PC-9 (cell line): ENCODE measurements at regions not wholly inside any gene's neighbourhood (a gene's known extent, or its start where the extent isn't known, plus 50 kb on each side); places are given as distances from the start of the nearest gene placed in this dataset.

Experiments
- BruUV-seq: library from RNA; stranded (reverse); fragments of 400-500 nt; replicated peaks from 2 replicates; lab custom pipeline; 2021; lab: Mats Ljungman, UMichigan
- CTCF ChIA-PET: fragments of 300-600 bp; sonication (Branson Sonifier 250); formaldehyde crosslinking; loops from one replicate; lab custom pipeline; 2022; ENCODE audit warnings: antibody characterized with exemption; lab: Charles Lee
- POLR2A ChIA-PET: fragments of 300-600 bp; sonication (Branson Sonifier 250); formaldehyde crosslinking; loops from one replicate; lab custom pipeline; 2022; ENCODE audit warnings: antibody characterized with exemption; ENCODE audit not compliant: unreplicated experiment; lab: Charles Lee
- DNase-seq, 2 experiments: peaks; one replicate each; pipeline versions ENCODE4 v3.0.0 to v3.0.0-alpha.2; 2015 to 2022; ENCODE audit warnings: mixed read lengths in 1 of 2
- H2AFZ ChIP-seq: fragments of 200-600 bp; sonication (generic); 2 replicates; pipeline ENCODE4 v1.8.1; 2017; ENCODE audit warnings: antibody characterized with exemption
- H3F3A ChIP-seq: fragments of 200-600 bp; sonication (generic); 2 replicates; pipeline ENCODE4 v1.8.1; 2017; ENCODE audit warnings: antibody characterized with exemption, mild to moderate bottlenecking, low read depth; ENCODE audit not compliant: insufficient read depth
- H3K27ac ChIP-seq: fragments of 200-600 bp; sonication (generic); 2 replicates; pipeline ENCODE4 v1.6.1; 2016; ENCODE audit warnings: mixed run types
- H3K27me3 ChIP-seq: fragments of 200-600 bp; sonication (generic); 2 replicates; pipeline ENCODE4 v1.6.1; 2016; ENCODE audit warnings: low read depth, mixed run types; ENCODE audit not compliant: insufficient read depth
- H3K36me3 ChIP-seq: fragments of 200-600 bp; sonication (generic); 2 replicates; pipeline ENCODE4 v1.6.1; 2016; ENCODE audit warnings: low read depth, mixed run types
- H3K4me1 ChIP-seq: fragments of 200-600 bp; sonication (generic); replicated peaks from 2 replicates; pipeline ENCODE4 v1.6.1; 2016; ENCODE audit warnings: mixed run types; ENCODE audit not compliant: insufficient read depth
- H3K4me2 ChIP-seq: fragments of 200-600 bp; sonication (generic); 2 replicates; pipeline ENCODE4 v1.6.1; 2017; ENCODE audit warnings: mixed run types
- H3K4me3 ChIP-seq: fragments of 200-600 bp; sonication (generic); 2 replicates; pipeline ENCODE4 v1.6.1; 2016; ENCODE audit warnings: mixed run types
- H3K79me2 ChIP-seq: fragments of 200-600 bp; sonication (generic); 2 replicates; pipeline ENCODE4 v1.6.1; 2017; ENCODE audit warnings: low read depth, mixed run types
- H3K9me2 ChIP-seq: fragments of 200-600 bp; sonication (generic); 2 replicates; pipeline ENCODE4 v1.8.1; 2017; ENCODE audit warnings: mild to moderate bottlenecking; ENCODE audit not compliant: insufficient read depth
- H3K9me3 ChIP-seq: fragments of 200-600 bp; sonication (generic); 2 replicates; pipeline ENCODE4 v1.8.1; 2016; ENCODE audit warnings: low read depth; ENCODE audit not compliant: insufficient read depth
- H4K20me1 ChIP-seq: fragments of 200-600 bp; sonication (generic); 2 replicates; pipeline ENCODE4 v1.8.1; 2017; ENCODE audit not compliant: insufficient read depth
- EZH2 ChIP-seq: fragments of 200-600 bp; sonication (generic); IDR thresholded peaks from 2 replicates; pipeline ENCODE4 v1.8.0; 2017; ENCODE audit warnings: antibody characterized with exemption, low read depth
- intact Hi-C: fragments of 100-400 bp; cut with micrococcal nuclease; formaldehyde crosslinking; loops from one replicate; pipeline ENCODE4 v1.10.0; 2022; ENCODE audit not compliant: unreplicated experiment
- TF ChIP-seq, protein P1 (sequence below): fragments of 200-600 bp; sonication (generic); conservative IDR thresholded peaks from 2 replicates; pipeline ENCODE4 v1.6.1; 2017; ENCODE audit warnings: mixed run types, antibody characterized with exemption, mild to moderate bottlenecking, moderate library complexity

GRCh38 chr22:25364736-25365241, 145.3 kb downstream of the CRYBB2 start:
- Histone ChIP-seq H3K36me3 (no peaks in the 10 kb centered on the region), H3K4me2 (no peak overlapping the region), H3K79me2 (no peaks in the 10 kb centered on the region), H3K9me2 (no peaks in the 10 kb centered on the region), H3K4me1 (no peaks in the 10 kb centered on the region), H2AFZ (no peak overlapping the region), H3K27ac (no peak overlapping the region), H4K20me1 (peaks cover 18% of the 10 kb centered on the region), H3K9me3 (no peaks in the 10 kb centered on the region), H3K27me3 (no peaks in the 10 kb centered on the region), H3F3A (no peaks in the 10 kb centered on the region), H3K4me3 (no peak overlapping the region)
- CTCF ChIA-PET = no interaction called here
- TF ChIP-seq, protein P1, sequence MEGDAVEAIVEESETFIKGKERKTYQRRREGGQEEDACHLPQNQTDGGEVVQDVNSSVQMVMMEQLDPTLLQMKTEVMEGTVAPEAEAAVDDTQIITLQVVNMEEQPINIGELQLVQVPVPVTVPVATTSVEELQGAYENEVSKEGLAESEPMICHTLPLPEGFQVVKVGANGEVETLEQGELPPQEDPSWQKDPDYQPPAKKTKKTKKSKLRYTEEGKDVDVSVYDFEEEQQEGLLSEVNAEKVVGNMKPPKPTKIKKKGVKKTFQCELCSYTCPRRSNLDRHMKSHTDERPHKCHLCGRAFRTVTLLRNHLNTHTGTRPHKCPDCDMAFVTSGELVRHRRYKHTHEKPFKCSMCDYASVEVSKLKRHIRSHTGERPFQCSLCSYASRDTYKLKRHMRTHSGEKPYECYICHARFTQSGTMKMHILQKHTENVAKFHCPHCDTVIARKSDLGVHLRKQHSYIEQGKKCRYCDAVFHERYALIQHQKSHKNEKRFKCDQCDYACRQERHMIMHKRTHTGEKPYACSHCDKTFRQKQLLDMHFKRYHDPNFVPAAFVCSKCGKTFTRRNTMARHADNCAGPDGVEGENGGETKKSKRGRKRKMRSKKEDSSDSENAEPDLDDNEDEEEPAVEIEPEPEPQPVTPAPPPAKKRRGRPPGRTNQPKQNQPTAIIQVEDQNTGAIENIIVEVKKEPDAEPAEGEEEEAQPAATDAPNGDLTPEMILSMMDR = no peak
- no peak for TF ChIP-seq EZH2
- intact Hi-C loops = no loop called here
- DNase-seq = no peak
- no TSS peak for BruUV-seq
- POLR2A ChIA-PET = no interaction called here

DNA sequence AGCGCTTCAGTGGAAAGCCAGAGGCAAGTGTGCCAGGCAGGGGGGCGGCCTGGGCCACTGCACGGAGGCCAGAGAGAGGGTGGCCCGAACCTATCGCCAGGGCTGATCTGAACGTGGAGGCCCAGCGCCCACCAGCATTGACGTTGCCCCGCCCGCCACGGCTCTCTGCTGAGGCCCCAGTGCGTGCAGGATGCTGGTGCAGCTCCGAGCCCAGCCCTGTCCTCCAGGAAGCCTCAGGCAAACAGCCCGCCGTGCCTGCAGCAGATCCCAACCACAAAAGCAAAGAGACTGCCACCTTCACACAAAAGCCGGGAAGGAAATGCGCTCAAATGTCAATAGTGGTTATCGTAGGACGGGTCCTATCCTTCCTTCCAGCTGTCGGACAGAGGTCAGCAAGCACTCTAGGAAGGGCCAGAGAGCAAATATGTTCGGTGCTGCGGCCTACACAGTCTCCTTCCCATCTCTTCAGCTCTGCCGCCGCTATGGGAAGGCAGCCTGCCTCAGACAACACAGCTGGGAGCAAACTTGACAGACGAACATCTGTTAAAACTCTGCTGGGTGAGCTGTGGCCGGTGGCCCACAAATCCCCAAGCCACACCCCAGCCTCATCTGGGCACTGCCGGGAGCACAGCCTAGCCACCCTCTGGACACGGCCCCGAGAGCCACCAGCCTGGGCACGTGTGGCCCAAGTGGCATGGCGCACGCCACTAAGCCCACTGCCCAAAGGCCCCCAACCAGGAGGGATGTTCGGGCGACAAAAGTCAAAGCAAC, 146.2 kb downstream of the CRYBB2 start:
- Histone ChIP-seq H3K9me3 (no peaks in the 10 kb centered on the region), H3K4me3 (no peak overlapping the region), H3K27me3 (no peaks in the 10 kb centered on the region), H2AFZ (no peak overlapping the region), H4K20me1 (peaks cover 18% of the 10 kb centered on the region), H3K36me3 (no peaks in the 10 kb centered on the region), H3K9me2 (no peaks in the 10 kb centered on the region), H3K4me2 (no peak overlapping the region), H3K27ac (no peak overlapping the region), H3K79me2 (no peaks in the 10 kb centered on the region), H3F3A (no peaks in the 10 kb centered on the region), H3K4me1 (no peaks in the 10 kb centered on the region)
- intact Hi-C loops = no loop called here
- no TSS peak for BruUV-seq
- TF ChIP-seq EZH2 = no peak
- TF ChIP-seq, protein P1 = no peak
- CTCF ChIA-PET = no interaction called here
- DNase-seq = no peak
- POLR2A ChIA-PET = no interaction called here

DNA sequence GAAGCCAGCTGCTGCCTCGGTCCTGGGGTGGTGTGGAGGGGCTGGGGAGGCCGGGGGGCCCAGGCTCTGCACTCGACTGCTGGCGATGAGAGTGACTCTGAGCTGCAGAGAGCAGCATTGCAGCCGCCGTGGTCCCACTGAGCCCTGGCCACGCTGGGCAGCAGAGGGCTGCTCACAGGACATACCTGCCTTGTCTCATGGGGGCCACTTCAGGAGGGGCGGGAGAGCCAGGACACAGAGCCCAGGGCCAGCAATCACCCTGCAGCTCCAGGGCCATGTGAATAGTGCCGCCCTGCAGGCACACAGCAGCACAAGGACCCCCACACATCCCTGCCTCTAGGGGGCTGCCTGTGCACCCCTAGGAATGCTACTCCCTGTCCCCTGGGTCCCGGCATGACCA, 147.0 kb downstream of the CRYBB2 start:
- H3K79me2 ChIP-seq = no peaks in the 10 kb centered on the region
- no peaks in the 10 kb centered on the region for H3K9me3 ChIP-seq
- H3F3A ChIP-seq = no peaks in the 10 kb centered on the region
- CTCF ChIA-PET = no interaction called here
- intact Hi-C loops = no loop called here
- DNase-seq = no peak
- no peak overlapping the region for H3K4me2 ChIP-seq
- H3K9me2 ChIP-seq = no peaks in the 10 kb centered on the region
- H3K27me3 ChIP-seq = no peaks in the 10 kb centered on the region
- TF ChIP-seq EZH2 = no peak
- TF ChIP-seq, protein P1 = no peak
- no peak overlapping the region for H2AFZ ChIP-seq
- no peaks in the 10 kb centered on the region for H3K36me3 ChIP-seq
- H3K4me3 ChIP-seq = no peak overlapping the region
- no TSS peak for BruUV-seq
- POLR2A ChIA-PET = no interaction called here
- no peak overlapping the region for H3K27ac ChIP-seq
- H4K20me1 ChIP-seq = peaks cover 18% of the 10 kb centered on the region
- no peaks in the 10 kb centered on the region for H3K4me1 ChIP-seq
